NT2/D1 (cell line): ENCODE measurements at regions not wholly inside any gene's neighbourhood (a gene's known extent, or its start where the extent isn't known, plus 50 kb on each side); places are given as distances from the start of the nearest gene placed in this dataset.

Experiments
- DNase-seq: peaks from one replicate; pipeline ENCODE4 v3.0.0-alpha.2; 2011; ENCODE audit warnings: low read depth, low spot score
- H3K27me3 ChIP-seq: 2 replicates; pipeline ENCODE4 v1.6.0; 2011; ENCODE audit warnings: mild to moderate bottlenecking; ENCODE audit not compliant: insufficient read length, insufficient read depth
- H3K36me3 ChIP-seq: 2 replicates; pipeline ENCODE4 v1.6.1; 2011; ENCODE audit warnings: mild to moderate bottlenecking, low read length, mixed read lengths; ENCODE audit not compliant: insufficient read depth, insufficient read length
- H3K4me1 ChIP-seq: 2 replicates; pipeline ENCODE4 v1.5.1; 2011; ENCODE audit not compliant: insufficient read depth, insufficient read length
- H3K4me3 ChIP-seq: 2 replicates; pipeline ENCODE4 v1.5.1; 2011; ENCODE audit warnings: low read depth; ENCODE audit not compliant: insufficient read length
- H3K9ac ChIP-seq: 2 replicates; pipeline ENCODE4 v1.6.0; 2011; ENCODE audit warnings: low read depth; ENCODE audit not compliant: insufficient read length
- H3K9me3 ChIP-seq: 2 replicates; pipeline ENCODE4 v1.5.1; 2011; ENCODE audit warnings: mild to moderate bottlenecking, low read length; ENCODE audit not compliant: insufficient read depth
- SUZ12 ChIP-seq: IDR thresholded peaks from 2 replicates; pipeline ENCODE4 v1.6.1; 2011; ENCODE audit not compliant: insufficient read length, insufficient read depth; ENCODE audit errors: extremely low read depth
- YY1 ChIP-seq: IDR thresholded peaks from 2 replicates; pipeline ENCODE4 v1.6.1; 2011; ENCODE audit not compliant: insufficient read length, insufficient read depth
- ZNF274 ChIP-seq: IDR thresholded peaks from 2 replicates; pipeline ENCODE4 v1.6.1; 2011; ENCODE audit warnings: mild to moderate bottlenecking, low read depth, low read length

- no peaks in the 10 kb centered on the region for H3K9me3 ChIP-seq
Measured at GRCh38 chr6:149149653-149150052, 167.9 kb upstream of the TAB2 start.

GRCh38 chr6:149150301-149150700 lies 167.2 kb upstream of the TAB2 start:
- DNase-seq = no peak
- Histone ChIP-seq H3K36me3 (no peaks in the 10 kb centered on the region), H3K27me3 (no peaks in the 10 kb centered on the region), H3K4me3 (no peak overlapping the region), H3K4me1 (no peaks in the 10 kb centered on the region), H3K9me3 (no peaks in the 10 kb centered on the region), H3K9ac (no peak overlapping the region)
- TF ChIP-seq SUZ12 = no peak
- no peak for TF ChIP-seq YY1
- no peak for TF ChIP-seq ZNF274

More at GRCh38 chr6:149149653-149150052, 167.9 kb upstream of the TAB2 start:
- no peak overlapping the region for H3K4me3 ChIP-seq
- no peak overlapping the region for H3K9ac ChIP-seq
- H3K4me1 ChIP-seq = no peaks in the 10 kb centered on the region
- no peaks in the 10 kb centered on the region for H3K36me3 ChIP-seq
- no peaks in the 10 kb centered on the region for H3K27me3 ChIP-seq
- TF ChIP-seq SUZ12 (no peak), YY1 (no peak), ZNF274 (no peak)
- DNase-seq = no peak

- no peaks in the 10 kb centered on the region for H3K27me3 ChIP-seq
- no peak overlapping the region for H3K4me3 ChIP-seq
- H3K9me3 ChIP-seq = no peaks in the 10 kb centered on the region
- no peak for DNase-seq
- no peak overlapping the region for H3K9ac ChIP-seq
- no peaks in the 10 kb centered on the region for H3K4me1 ChIP-seq
- TF ChIP-seq SUZ12 (no peak), ZNF274 (no peak), YY1 (no peak)
- H3K36me3 ChIP-seq = no peaks in the 10 kb centered on the region
Measured at GRCh38 chr6:149150801-149151398, 166.6 kb upstream of the TAB2 start.

- Histone ChIP-seq H3K4me1 (no peaks in the 10 kb centered on the region), H3K9me3 (no peaks in the 10 kb centered on the region), H3K27me3 (no peaks in the 10 kb centered on the region), H3K36me3 (no peaks in the 10 kb centered on the region), H3K4me3 (no peak overlapping the region), H3K9ac (no peak overlapping the region)
- no peak for DNase-seq
- TF ChIP-seq YY1 (no peak), ZNF274 (no peak), SUZ12 (no peak)
Measured at GRCh38 chr6:149152521-149152920, 165.0 kb upstream of the TAB2 start.

GRCh38 chr6:149153100-149153499 lies 164.4 kb upstream of the TAB2 start:
- H3K4me1 ChIP-seq = no peaks in the 10 kb centered on the region
- no peak for DNase-seq
- H3K27me3 ChIP-seq = no peaks in the 10 kb centered on the region
- H3K36me3 ChIP-seq = no peaks in the 10 kb centered on the region
- no peak for TF ChIP-seq SUZ12
- no peak overlapping the region for H3K9ac ChIP-seq
- no peak overlapping the region for H3K4me3 ChIP-seq
- no peaks in the 10 kb centered on the region for H3K9me3 ChIP-seq

- H3K27me3 ChIP-seq = no peaks in the 10 kb centered on the region
- H3K36me3 ChIP-seq = no peaks in the 10 kb centered on the region
- TF ChIP-seq SUZ12 (no peak), YY1 (no peak), ZNF274 (no peak)
- H3K9me3 ChIP-seq = no peaks in the 10 kb centered on the region
- no peak overlapping the region for H3K4me3 ChIP-seq
- no peaks in the 10 kb centered on the region for H3K4me1 ChIP-seq
- H3K9ac ChIP-seq = no peak overlapping the region
- no peak for DNase-seq
Measured at GRCh38 chr6:149153693-149154092, 163.8 kb upstream of the TAB2 start.

DNA sequence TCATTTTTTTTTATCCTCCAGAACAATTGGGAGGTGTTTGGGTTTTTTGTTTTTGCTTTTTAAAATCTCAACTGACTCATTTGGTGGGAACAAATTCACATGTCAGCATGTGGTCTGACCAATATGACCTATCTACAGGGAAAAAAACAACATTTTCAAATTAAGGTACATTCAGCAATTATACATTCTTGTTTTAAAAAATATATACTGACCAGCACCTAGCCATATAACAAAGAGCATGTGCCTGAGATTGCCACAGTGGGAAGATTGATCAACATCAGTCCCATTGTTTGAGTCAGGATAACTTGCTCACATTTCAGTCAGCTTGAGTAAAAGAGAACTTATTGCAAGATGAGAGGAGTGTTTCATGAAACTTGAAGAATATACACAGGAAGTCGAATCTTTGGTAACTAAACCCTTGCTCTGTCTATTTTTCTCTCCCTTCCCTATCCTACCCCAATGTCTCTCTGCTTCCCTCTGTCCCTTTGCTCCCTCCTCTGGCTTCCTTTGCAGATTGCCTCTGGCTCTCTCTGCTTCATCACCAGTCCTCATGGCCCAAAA lies 163.2 kb upstream of the TAB2 start:
- no peak for DNase-seq
- Histone ChIP-seq H3K9ac (no peak overlapping the region), H3K9me3 (no peaks in the 10 kb centered on the region), H3K27me3 (no peaks in the 10 kb centered on the region), H3K36me3 (no peaks in the 10 kb centered on the region), H3K4me3 (no peak overlapping the region), H3K4me1 (no peaks in the 10 kb centered on the region)
- TF ChIP-seq SUZ12 = no peak
- no peak for TF ChIP-seq ZNF274
- TF ChIP-seq YY1 = no peak

DNA sequence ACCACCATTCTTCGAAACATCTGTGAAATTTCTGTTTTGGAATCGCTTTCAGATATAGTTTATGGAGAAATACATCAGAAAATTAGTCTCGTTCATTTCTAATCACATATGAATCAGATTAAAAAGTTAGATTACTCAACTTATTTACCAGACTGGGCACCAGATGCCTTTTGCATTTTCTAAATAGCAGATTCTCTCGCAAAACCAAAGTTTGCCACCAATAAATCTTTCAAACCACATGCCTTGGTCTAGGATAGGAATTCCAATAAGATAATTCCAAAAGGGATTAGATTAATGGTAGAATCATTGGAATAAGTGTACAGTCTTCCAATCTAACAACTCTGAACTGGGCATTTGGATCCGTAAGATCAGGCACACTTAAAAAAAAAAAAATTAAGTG lies 160.4 kb upstream of the TAB2 start:
- H3K9me3 ChIP-seq = no peaks in the 10 kb centered on the region
- no peaks in the 10 kb centered on the region for H3K36me3 ChIP-seq
- DNase-seq = no peak
- H3K4me3 ChIP-seq = no peak overlapping the region
- H3K9ac ChIP-seq = no peak overlapping the region
- H3K4me1 ChIP-seq = no peaks in the 10 kb centered on the region
- H3K27me3 ChIP-seq = no peaks in the 10 kb centered on the region
- TF ChIP-seq SUZ12 = no peak
- no peak for TF ChIP-seq YY1
- TF ChIP-seq ZNF274 = no peak
